K562 (cell line): ENCODE measurements at regions not wholly inside any gene's neighbourhood (a gene's known extent, or its start where the extent isn't known, plus 50 kb on each side); places are given as distances from the start of the nearest gene placed in this dataset.

Experiments
- NR3C1 ChIP-seq: sonication (generic); formaldehyde crosslinking; IDR thresholded peaks from 2 replicates; pipeline ENCODE4 v1.8.1; 2022; ENCODE audit warnings: missing genetic modification reagents
- TF ChIP-seq, protein P1 (sequence below), 2 experiments: fragments of 450-650 bp; IDR thresholded peaks; 2 replicates each; pipeline ENCODE4 v1.6.1; 2016; ENCODE audit warnings: mild to moderate bottlenecking in 2 of 2, borderline replicate concordance in 1 of 2, low read depth in 1 of 2, moderate library complexity in 1 of 2

DNA sequence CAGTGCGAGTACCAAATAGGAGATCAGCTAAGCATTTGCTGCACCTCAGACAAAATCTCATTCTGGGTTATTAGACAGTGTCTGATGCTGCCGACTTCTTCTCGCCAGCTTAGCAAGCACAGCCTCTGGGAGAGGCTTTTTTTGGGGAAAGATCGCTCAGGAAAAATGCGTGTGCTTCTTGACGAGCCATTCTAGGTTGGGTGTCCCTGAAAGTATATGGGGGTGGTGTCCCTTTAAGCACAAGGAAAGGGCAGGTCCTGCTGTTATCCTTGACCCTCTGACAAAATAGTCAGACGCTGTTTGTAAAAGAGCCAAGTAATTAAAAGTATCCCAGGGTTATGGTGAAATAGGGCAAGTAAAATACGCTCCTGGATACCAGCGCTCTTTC lies 540.1 kb upstream of the FZD8 start (continued):
- TF ChIP-seq, protein P1, sequence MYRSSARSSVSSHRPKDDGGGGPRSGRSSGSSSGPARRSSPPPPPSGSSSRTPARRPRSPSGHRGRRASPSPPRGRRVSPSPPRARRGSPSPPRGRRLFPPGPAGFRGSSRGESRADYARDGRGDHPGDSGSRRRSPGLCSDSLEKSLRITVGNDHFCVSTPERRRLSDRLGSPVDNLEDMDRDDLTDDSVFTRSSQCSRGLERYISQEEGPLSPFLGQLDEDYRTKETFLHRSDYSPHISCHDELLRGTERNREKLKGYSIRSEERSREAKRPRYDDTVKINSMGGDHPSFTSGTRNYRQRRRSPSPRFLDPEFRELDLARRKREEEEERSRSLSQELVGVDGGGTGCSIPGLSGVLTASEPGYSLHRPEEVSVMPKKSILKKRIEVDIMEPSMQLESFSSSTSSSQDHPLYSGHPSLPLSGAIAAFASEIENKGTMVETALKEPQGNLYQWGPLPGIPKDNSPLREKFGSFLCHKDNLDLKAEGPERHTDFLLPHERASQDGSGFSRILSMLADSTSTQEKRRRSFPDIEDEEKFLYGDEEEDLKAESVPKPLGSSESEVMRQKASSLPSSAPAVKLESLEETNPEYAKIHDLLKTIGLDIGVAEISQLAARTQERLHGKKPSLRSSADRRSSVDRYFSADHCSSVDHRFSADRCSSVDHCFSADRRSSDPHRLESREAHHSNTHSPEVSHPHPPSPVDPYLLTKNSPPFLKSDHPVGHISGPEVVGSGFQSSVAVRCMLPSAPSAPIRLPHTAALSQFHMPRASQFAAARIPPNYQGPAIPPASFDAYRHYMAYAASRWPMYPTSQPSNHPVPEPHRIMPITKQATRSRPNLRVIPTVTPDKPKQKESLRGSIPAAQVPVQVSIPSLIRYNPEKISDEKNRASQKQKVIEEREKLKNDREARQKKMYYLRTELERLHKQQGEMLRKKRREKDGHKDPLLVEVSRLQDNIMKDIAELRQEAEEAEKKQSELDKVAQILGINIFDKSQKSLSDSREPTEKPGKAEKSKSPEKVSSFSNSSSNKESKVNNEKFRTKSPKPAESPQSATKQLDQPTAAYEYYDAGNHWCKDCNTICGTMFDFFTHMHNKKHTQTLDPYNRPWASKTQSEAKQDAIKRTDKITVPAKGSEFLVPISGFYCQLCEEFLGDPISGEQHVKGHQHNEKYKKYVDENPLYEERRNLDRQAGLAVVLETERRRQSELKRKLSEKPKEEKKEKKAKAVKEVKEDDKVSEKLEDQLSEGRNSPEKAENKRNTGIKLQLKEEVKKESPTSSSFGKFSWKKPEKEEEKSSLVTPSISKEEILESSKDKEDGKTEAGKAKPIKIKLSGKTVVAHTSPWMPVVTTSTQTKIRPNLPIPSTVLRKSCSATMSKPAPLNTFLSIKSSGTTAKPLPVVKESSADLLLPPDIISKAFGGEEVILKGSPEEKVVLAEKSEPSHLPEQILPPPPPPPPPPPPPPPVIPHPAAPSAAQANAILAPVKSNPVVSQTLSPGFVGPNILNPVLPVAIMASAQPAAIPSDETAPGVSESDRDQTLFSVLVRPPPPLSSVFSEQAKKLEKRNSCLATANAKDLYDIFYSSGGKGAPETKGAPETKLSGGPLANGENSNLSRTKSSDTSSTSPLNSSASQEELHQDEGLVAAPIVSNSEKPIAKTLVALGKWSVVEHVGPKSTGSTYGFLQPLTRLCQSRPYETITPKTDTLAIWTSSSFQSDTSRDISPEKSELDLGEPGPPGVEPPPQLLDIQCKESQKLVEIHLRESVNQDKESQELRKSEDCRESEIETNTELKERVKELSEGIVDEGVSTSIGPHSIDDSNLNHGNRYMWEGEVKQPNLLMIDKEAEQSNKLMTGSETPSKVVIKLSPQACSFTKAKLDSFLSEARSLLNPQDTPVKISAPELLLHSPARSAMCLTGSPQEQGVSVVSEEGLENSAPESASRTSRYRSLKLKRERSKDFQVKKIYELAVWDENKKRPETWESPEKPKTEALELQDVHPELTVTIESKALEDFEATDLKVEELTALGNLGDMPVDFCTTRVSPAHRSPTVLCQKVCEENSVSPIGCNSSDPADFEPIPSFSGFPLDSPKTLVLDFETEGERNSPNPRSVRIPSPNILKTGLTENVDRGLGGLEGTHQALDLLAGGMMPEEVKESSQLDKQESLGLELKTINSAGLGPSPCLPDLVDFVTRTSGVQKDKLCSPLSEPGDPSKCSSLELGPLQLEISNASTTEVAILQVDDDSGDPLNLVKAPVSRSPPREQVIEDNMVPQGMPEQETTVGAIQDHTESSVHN (IDR thresholded peaks at IDR 0.05; ENCODE audit: borderline replicate concordance in 1 of 2, low read depth in 1 of 2): no peak
- TF ChIP-seq NR3C1: no peak
